Tibial nerve (tissue), 4 donors: ENCODE measurements at regions not wholly inside any gene's neighbourhood (a gene's known extent, or its start where the extent isn't known, plus 50 kb on each side); places are given as distances from the start of the nearest gene placed in this dataset.

ENCODE experiments used
- EP300 ChIP-seq, 2 donors: sonication (generic); formaldehyde crosslinking; IDR thresholded peaks; one replicate each; pipeline ENCODE4 v1.6.1; 2017; ENCODE audit warnings: antibody characterized with exemption in 2 of 2, mild to moderate bottlenecking in 1 of 2
- POLR2A ChIP-seq, 2 donors: fragments of 450-650 bp; IDR thresholded peaks; one replicate each; pipeline ENCODE4 v1.6.1; 2017; ENCODE audit warnings: antibody characterized with exemption in 2 of 2, mild to moderate bottlenecking in 2 of 2, moderate library complexity in 2 of 2
- TF ChIP-seq, protein P1 (sequence below), 5 experiments: fragments of 200-600 bp in 3 of 5; fragments of 450-650 bp in 2 of 5; sonication (generic) in 3 of 5; IDR thresholded peaks; one replicate each; pipeline ENCODE4 v1.5.1; 2016 to 2019; ENCODE audit warnings: antibody characterized with exemption in 5 of 5, mild to moderate bottlenecking in 3 of 5, moderate library complexity in 2 of 5

DNA sequence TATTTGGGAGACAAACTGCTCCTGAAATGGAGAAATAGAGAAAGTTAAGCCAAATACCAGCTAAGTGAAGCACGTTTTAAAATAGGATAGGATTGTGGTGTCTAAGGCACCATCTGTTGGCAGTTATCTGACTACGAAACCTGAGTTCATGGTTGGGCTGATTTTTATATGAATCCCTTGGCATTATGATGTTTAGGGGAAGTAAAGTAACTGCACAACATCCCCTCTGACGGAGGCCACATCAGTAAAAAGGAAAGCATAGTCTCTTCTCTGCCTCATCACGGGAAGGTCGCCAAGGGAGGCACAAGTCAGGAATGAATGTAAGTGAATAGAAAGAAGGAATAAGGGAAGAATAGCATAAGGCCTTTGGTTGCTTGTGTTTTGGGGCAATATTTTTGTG, 128.0 kb downstream of the PRRX1 start:
- TF ChIP-seq, protein P1, sequence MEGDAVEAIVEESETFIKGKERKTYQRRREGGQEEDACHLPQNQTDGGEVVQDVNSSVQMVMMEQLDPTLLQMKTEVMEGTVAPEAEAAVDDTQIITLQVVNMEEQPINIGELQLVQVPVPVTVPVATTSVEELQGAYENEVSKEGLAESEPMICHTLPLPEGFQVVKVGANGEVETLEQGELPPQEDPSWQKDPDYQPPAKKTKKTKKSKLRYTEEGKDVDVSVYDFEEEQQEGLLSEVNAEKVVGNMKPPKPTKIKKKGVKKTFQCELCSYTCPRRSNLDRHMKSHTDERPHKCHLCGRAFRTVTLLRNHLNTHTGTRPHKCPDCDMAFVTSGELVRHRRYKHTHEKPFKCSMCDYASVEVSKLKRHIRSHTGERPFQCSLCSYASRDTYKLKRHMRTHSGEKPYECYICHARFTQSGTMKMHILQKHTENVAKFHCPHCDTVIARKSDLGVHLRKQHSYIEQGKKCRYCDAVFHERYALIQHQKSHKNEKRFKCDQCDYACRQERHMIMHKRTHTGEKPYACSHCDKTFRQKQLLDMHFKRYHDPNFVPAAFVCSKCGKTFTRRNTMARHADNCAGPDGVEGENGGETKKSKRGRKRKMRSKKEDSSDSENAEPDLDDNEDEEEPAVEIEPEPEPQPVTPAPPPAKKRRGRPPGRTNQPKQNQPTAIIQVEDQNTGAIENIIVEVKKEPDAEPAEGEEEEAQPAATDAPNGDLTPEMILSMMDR (IDR thresholded peaks at IDR 0.05) = no peak
- TF ChIP-seq EP300 (IDR thresholded peaks at IDR 0.05) (no peak), POLR2A (IDR thresholded peaks at IDR 0.05) (no peak)
